HepG2 (cell line): ENCODE measurements at regions not wholly inside any gene's neighbourhood (a gene's known extent, or its start where the extent isn't known, plus 50 kb on each side); places are given as distances from the start of the nearest gene placed in this dataset.

Source experiments
- ATAC-seq: fragments of 200-7000 bp; cut with Tn5 transposase; 3 replicates; pipeline ENCODE4 v1.9.1; 2020; ENCODE audit warnings: mild to moderate bottlenecking, moderate library complexity
- BruUV-seq: library from RNA; stranded (reverse); fragments of 400-500 nt; replicated peaks from 2 replicates; lab custom pipeline; 2021; lab: Mats Ljungman, UMichigan
- CTCF ChIA-PET: fragments of 300-600 bp; formaldehyde crosslinking; extraction: SDS; loops from one replicate; lab custom pipeline; 2021; ENCODE audit warnings: low total read pairs, inconsistent platforms, low intra/inter-chr PET ratio; lab: Yijun Ruan, JAX
- POLR2A ChIA-PET: fragments of 350-600 bp; sonication (Branson Sonifier 250); formaldehyde crosslinking; loops from one replicate; lab custom pipeline; 2020; ENCODE audit warnings: antibody characterized with exemption, inconsistent platforms; lab: Yijun Ruan, JAX
- DNase-seq: peaks from one replicate; pipeline ENCODE4 v3.0.0-alpha.2; 2015; ENCODE audit warnings: low spot score
- FAIRE-seq: peaks from 3 replicates; lab custom pipeline; 2011; peaks lifted over from hg19 to GRCh38; lab: Jason Lieb, UNC
- H2AFZ ChIP-seq: one replicate; pipeline ENCODE4 v1.6.1; 2011; ENCODE audit warnings: low read length, inconsistent platforms
- H3K27ac ChIP-seq: fragments of 300-600 bp; 3 replicates; pipeline ENCODE4 v1.8.0; 2011; ENCODE audit warnings: mixed run types, mild to moderate bottlenecking, mixed read lengths, low read length, inconsistent platforms; ENCODE audit not compliant: insufficient read depth; ENCODE audit errors: extremely low read length
- H3K27me3 ChIP-seq, 2 experiments: fragments of 200-600 bp in 1 of 2; 2 replicates in 1 of 2; 3 replicates in 1 of 2; pipeline versions ENCODE4 v1.6.0 to v1.8.0; 2011; ENCODE audit warnings: low read length in 2 of 2, mild to moderate bottlenecking in 2 of 2, moderate library complexity in 2 of 2, inconsistent platforms in 1 of 2; ENCODE audit not compliant: insufficient read depth in 2 of 2, control insufficient read depth in 1 of 2
- H3K36me3 ChIP-seq, 2 experiments: fragments of 200-600 bp in 1 of 2; replicated peaks in 1 of 2; 2 replicates in 1 of 2; 3 replicates in 1 of 2; pipeline versions ENCODE4 v1.5.1 to v1.8.0; 2011; ENCODE audit warnings: low read length in 2 of 2, inconsistent platforms in 1 of 2; ENCODE audit not compliant: insufficient read depth in 2 of 2, control insufficient read depth in 1 of 2
- H3K4me1 ChIP-seq: 2 replicates; pipeline ENCODE4 v1.5.1; 2012; ENCODE audit warnings: low read length, inconsistent platforms; ENCODE audit not compliant: insufficient read depth
- H3K4me2 ChIP-seq: 2 replicates; pipeline ENCODE4 v1.6.0; 2011; ENCODE audit warnings: low read depth, low read length, inconsistent platforms
- H3K4me3 ChIP-seq, 3 experiments: fragments of 200-600 bp in 1 of 3; sonication (generic), shearing (Covaris generic) in 1 of 3; replicated peaks in 1 of 3; 2 replicates each; pipeline ENCODE4 v1.5.1; 2011 to 2016; ENCODE audit warnings: low read length in 3 of 3, inconsistent platforms in 2 of 3, low read depth in 2 of 3, mild to moderate bottlenecking in 2 of 3, control low read depth in 1 of 3, mixed read lengths in 1 of 3; ENCODE audit not compliant: insufficient read depth in 1 of 3
- H3K79me2 ChIP-seq: one replicate; pipeline ENCODE4 v1.6.1; 2011; ENCODE audit warnings: low read length, inconsistent platforms; ENCODE audit not compliant: insufficient read depth
- H3K9ac ChIP-seq: 2 replicates; pipeline ENCODE4 v1.6.0; 2011; ENCODE audit warnings: mild to moderate bottlenecking, low read depth, low read length, inconsistent platforms; ENCODE audit not compliant: insufficient read depth
- H3K9me3 ChIP-seq: 2 replicates; pipeline ENCODE4 v1.5.1; 2012; ENCODE audit warnings: mild to moderate bottlenecking, low read length
- H4K20me1 ChIP-seq: 2 replicates; pipeline ENCODE4 v1.6.0; 2011; ENCODE audit warnings: inconsistent platforms, mild to moderate bottlenecking, low read length, moderate library complexity; ENCODE audit not compliant: insufficient read depth
- MEIS2 ChIP-seq: sonication (generic); formaldehyde crosslinking; IDR thresholded peaks from 2 replicates; pipeline ENCODE4 v1.9.0; 2021; ENCODE audit warnings: mild to moderate bottlenecking, missing genetic modification reagents
- ZNF713 ChIP-seq: sonication (generic); formaldehyde crosslinking; IDR thresholded peaks from 2 replicates; pipeline ENCODE4 v1.4.0; 2020; ENCODE audit warnings: mild to moderate bottlenecking, missing genetic modification reagents
- WGBS: methylation state at CpG from one replicate; pipeline ENCODE4 v1.1.6; 2017; ENCODE audit warnings: low lambda C conversion rate; 5-methylcytosine and 5-hydroxymethylcytosine counted together
- in situ Hi-C: cut with HindIII; loops from 2 replicates; pipeline ENCODE4 v1.10.0; 2017; ENCODE audit warnings: low pct_unique_long_range_greater_than_20kb; ENCODE audit not compliant: extremely low pct_ligation_motif_present
- intact Hi-C: fragments of 100-400 bp; cut with micrococcal nuclease; formaldehyde crosslinking; loops from one replicate; pipeline ENCODE4 v1.10.0; 2022; ENCODE audit not compliant: unreplicated experiment
- TF ChIP-seq, protein P1 (sequence below): sonication (generic); formaldehyde crosslinking; IDR thresholded peaks from 2 replicates; pipeline ENCODE4 v1.4.0; 2020; ENCODE audit warnings: missing genetic modification reagents, borderline replicate concordance

DNA sequence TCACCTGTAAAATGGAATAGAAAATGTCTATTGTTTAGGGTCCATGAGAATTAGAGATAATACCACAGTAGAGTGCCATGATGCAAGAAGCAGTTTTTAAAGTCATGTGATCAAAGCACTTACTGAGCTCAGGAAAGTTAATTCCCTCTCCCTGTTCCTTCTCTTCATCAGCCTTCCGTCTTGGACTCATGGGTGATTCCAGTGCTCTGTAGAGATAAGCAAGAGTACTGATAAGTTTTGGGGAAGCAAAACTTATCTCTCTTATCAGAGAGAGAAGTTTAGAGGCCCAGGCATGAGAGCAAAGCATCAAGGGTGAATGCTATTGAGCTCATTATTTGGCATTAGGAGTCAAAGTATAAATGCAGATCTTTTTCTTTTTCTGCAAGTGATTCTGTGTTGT lies 410.1 kb downstream of the AGTPBP1 start:
- Histone ChIP-seq H3K27ac (no peak overlapping the region), H4K20me1 (no peaks in the 10 kb centered on the region), H3K79me2 (no peaks in the 10 kb centered on the region), H3K4me2 (no peak overlapping the region), H3K27me3 (no peaks in the 10 kb centered on the region), H3K9me3 (no peaks in the 10 kb centered on the region), H3K36me3 (no peaks in the 10 kb centered on the region), H3K4me1 (no peaks in the 10 kb centered on the region), H2AFZ (no peak overlapping the region), H3K4me3 (no peak overlapping the region), H3K9ac (no peak overlapping the region)
- no peak for ATAC-seq
- DNase-seq = no peak
- TF ChIP-seq, protein P1, sequence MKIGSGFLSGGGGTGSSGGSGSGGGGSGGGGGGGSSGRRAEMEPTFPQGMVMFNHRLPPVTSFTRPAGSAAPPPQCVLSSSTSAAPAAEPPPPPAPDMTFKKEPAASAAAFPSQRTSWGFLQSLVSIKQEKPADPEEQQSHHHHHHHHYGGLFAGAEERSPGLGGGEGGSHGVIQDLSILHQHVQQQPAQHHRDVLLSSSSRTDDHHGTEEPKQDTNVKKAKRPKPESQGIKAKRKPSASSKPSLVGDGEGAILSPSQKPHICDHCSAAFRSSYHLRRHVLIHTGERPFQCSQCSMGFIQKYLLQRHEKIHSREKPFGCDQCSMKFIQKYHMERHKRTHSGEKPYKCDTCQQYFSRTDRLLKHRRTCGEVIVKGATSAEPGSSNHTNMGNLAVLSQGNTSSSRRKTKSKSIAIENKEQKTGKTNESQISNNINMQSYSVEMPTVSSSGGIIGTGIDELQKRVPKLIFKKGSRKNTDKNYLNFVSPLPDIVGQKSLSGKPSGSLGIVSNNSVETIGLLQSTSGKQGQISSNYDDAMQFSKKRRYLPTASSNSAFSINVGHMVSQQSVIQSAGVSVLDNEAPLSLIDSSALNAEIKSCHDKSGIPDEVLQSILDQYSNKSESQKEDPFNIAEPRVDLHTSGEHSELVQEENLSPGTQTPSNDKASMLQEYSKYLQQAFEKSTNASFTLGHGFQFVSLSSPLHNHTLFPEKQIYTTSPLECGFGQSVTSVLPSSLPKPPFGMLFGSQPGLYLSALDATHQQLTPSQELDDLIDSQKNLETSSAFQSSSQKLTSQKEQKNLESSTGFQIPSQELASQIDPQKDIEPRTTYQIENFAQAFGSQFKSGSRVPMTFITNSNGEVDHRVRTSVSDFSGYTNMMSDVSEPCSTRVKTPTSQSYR (CRISPR knock-in tag) = no peak
- no peak for FAIRE-seq
- WGBS = 0% methylated on average over 1 of the region's 1 CpG
- intact Hi-C loops (no loop called here), in situ Hi-C loops (no loop called here)
- no TSS peak for BruUV-seq
- ChIA-PET POLR2A (no interaction called here), CTCF (no interaction called here)

DNA sequence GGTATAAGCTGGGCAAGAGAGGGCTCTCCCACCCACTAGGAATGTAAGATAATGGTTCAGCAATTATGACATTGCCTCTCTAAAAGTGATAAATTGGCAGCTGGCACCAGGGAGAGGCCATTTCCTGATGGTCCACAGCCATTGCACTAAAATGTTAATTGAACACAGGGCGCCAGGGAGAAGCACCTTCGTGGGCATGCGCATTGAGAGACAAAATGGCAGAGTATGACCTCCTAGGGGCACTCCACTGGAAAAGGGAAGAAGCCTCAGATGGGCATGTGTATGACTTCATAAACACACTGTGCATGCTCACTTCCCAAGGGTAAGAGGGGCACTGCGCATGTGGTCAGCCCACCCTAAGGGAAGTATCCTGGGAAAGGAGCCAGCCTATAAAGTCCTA lies 419.2 kb downstream of the AGTPBP1 start:
- CTCF ChIA-PET = no interaction called here
- Histone ChIP-seq H4K20me1 (no peaks in the 10 kb centered on the region), H3K9me3 (no peaks in the 10 kb centered on the region), H3K4me2 (no peak overlapping the region), H3K9ac (no peak overlapping the region), H3K36me3 (no peaks in the 10 kb centered on the region), H2AFZ (no peak overlapping the region), H3K4me3 (no peak overlapping the region), H3K79me2 (no peaks in the 10 kb centered on the region), H3K27me3 (no peaks in the 10 kb centered on the region), H3K27ac (no peak overlapping the region), H3K4me1 (no peaks in the 10 kb centered on the region)
- no peak for ATAC-seq
- no peak for DNase-seq
- BruUV-seq = no TSS peak
- 6% methylated on average over 3 of the region's 4 CpGs for WGBS
- FAIRE-seq = no peak
- POLR2A ChIA-PET = no interaction called here
- in situ Hi-C loops (no loop called here), intact Hi-C loops (no loop called here)
- no peak for TF ChIP-seq MEIS2 (CRISPR knock-in tag)
- no peak for TF ChIP-seq ZNF713 (CRISPR knock-in tag)
